ENCODE measurements at regions not wholly inside any gene's neighbourhood (a gene's known extent, or its start where the extent isn't known, plus 50 kb on each side); places are given as distances from the start of the nearest gene placed in this dataset.
"Not testable (repeated sequence)": the region's sequence is repeated elsewhere in the genome, so short reads cannot be mapped to it uniquely, and the experiment has no call there.

GRCh38 chr1:65568285-65568684 is 147.8 kb downstream of the LEPR start:
- Mint-ChIP-seq H3K9me3 (no peaks in the 10 kb centered on the region), H3K36me3 (ENCODE audit: insufficient read depth) (no peaks in the 10 kb centered on the region), H3K4me3 (no peak overlapping the region), H3K4me1 (no peaks in the 10 kb centered on the region), H3K27me3 (no peaks in the 10 kb centered on the region), H3K27ac (ENCODE audit: low read depth) (no peak overlapping the region)
- no peak for ATAC-seq (replicated peaks; ENCODE audit: extremely low read depth, poor library complexity, severe bottlenecking)
- no peak for DNase-seq (ENCODE audit: low spot score in 2 of 2)

- Mint-ChIP-seq H3K27me3 (no peaks in the 10 kb centered on the region), H3K9me3 (no peaks in the 10 kb centered on the region), H3K27ac (ENCODE audit: low read depth) (no peak overlapping the region), H3K4me1 (no peaks in the 10 kb centered on the region), H3K4me3 (no peak overlapping the region), H3K36me3 (ENCODE audit: insufficient read depth) (no peaks in the 10 kb centered on the region)
- ATAC-seq (replicated peaks; ENCODE audit: extremely low read depth, poor library complexity, severe bottlenecking): no peak
- no peak for DNase-seq (ENCODE audit: low spot score in 2 of 2)
Measured at GRCh38 chr1:65572701-65573421, 152.4 kb downstream of the LEPR start.

- Mint-ChIP-seq H3K27ac (ENCODE audit: low read depth) (no peak overlapping the region), H3K27me3 (peaks cover 10% of the 10 kb centered on the region), H3K4me1 (no peaks in the 10 kb centered on the region), H3K36me3 (ENCODE audit: insufficient read depth) (no peaks in the 10 kb centered on the region), H3K4me3 (no peak overlapping the region), H3K9me3 (no peaks in the 10 kb centered on the region)
- DNase-seq (ENCODE audit: low spot score in 2 of 2) (no peak), ATAC-seq (replicated peaks; ENCODE audit: extremely low read depth, poor library complexity, severe bottlenecking) (no peak)
Measured at GRCh38 chr1:65577278-65577677, 156.8 kb downstream of the LEPR start.

DNA sequence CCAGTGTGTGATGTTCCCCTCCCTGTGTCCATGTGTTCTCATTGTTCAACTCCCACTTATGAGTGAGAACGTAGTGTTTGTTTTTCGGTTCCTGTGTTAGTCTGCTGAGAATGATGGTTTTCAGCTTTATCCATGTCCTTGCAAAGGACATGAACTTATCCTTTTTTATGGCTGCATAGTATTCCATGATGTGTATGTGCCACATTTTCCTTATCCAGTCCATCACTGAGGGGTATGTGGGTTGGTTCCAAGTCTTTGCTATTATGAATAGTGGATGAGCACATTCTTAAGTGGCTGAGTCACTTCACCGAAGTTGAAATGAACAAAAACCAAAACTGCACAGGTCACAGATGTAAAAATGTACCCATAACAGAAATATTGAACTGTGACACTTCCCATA is 157.5 kb downstream of the LEPR start:
- ATAC-seq (replicated peaks; ENCODE audit: extremely low read depth, poor library complexity, severe bottlenecking); DNase-seq (ENCODE audit: low spot score in 2 of 2); H3K4me3 Mint-ChIP-seq; H3K36me3 Mint-ChIP-seq (ENCODE audit: insufficient read depth); H3K9me3 Mint-ChIP-seq; H3K4me1 Mint-ChIP-seq; H3K27ac Mint-ChIP-seq (ENCODE audit: low read depth): not testable (repeated sequence)
- peaks cover 17% of the 10 kb centered on the region for H3K27me3 Mint-ChIP-seq

- Mint-ChIP-seq H3K4me1 (no peaks in the 10 kb centered on the region), H3K4me3 (no peak overlapping the region), H3K36me3 (ENCODE audit: insufficient read depth) (no peaks in the 10 kb centered on the region), H3K27ac (ENCODE audit: low read depth) (no peak overlapping the region), H3K27me3 (peaks cover 20% of the 10 kb centered on the region), H3K9me3 (no peaks in the 10 kb centered on the region)
- no peak for DNase-seq (ENCODE audit: low spot score in 2 of 2)
- no peak for ATAC-seq (replicated peaks; ENCODE audit: extremely low read depth, poor library complexity, severe bottlenecking)
Measured at GRCh38 chr1:65581119-65581518, 160.7 kb downstream of the LEPR start.

GRCh38 chr1:65584399-65584798 is 163.9 kb downstream of the LEPR start:
- Mint-ChIP-seq H3K4me3 (no peak overlapping the region), H3K27me3 (peaks cover 20% of the 10 kb centered on the region), H3K4me1 (no peaks in the 10 kb centered on the region), H3K36me3 (ENCODE audit: insufficient read depth) (no peaks in the 10 kb centered on the region), H3K27ac (ENCODE audit: low read depth) (no peak overlapping the region), H3K9me3 (no peaks in the 10 kb centered on the region)
- ATAC-seq (replicated peaks; ENCODE audit: extremely low read depth, poor library complexity, severe bottlenecking) (no peak), DNase-seq (ENCODE audit: low spot score in 2 of 2) (no peak)

GRCh38 chr1:65590279-65590678 is 169.8 kb downstream of the LEPR start:
- DNase-seq (ENCODE audit: low spot score in 2 of 2) (no peak), ATAC-seq (replicated peaks; ENCODE audit: extremely low read depth, poor library complexity, severe bottlenecking) (no peak)
- H3K36me3 Mint-ChIP-seq (ENCODE audit: insufficient read depth): no peaks in the 10 kb centered on the region
- H3K4me3 Mint-ChIP-seq: no peak overlapping the region
- H3K4me1 Mint-ChIP-seq: no peaks in the 10 kb centered on the region
- no peaks in the 10 kb centered on the region for H3K9me3 Mint-ChIP-seq
- no peak overlapping the region for H3K27ac Mint-ChIP-seq (ENCODE audit: low read depth)
- no peaks in the 10 kb centered on the region for H3K27me3 Mint-ChIP-seq

DNA sequence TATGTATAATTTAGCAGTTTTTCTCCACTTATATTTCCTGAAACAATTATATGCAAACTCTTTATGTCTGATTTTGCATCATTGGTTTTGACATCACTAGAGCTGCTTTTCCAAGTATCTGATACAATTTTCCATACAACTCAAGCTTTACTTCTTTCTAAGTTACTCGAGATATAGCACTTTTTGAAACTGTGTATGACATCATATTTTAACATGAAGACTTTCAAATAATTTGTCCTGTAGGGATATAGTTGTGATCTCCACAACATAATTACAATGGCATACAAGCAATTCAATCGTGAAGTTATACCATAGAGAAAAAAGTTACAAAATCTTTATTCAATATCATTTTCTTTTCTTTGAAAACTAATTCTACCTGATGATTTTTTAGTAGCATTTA is 173.0 kb downstream of the LEPR start:
- H3K4me1 Mint-ChIP-seq: no peaks in the 10 kb centered on the region
- no peaks in the 10 kb centered on the region for H3K9me3 Mint-ChIP-seq
- no peak for DNase-seq (ENCODE audit: low spot score in 2 of 2)
- H3K27me3 Mint-ChIP-seq: no peaks in the 10 kb centered on the region
- H3K27ac Mint-ChIP-seq (ENCODE audit: low read depth): no peak overlapping the region
- no peak for ATAC-seq (replicated peaks; ENCODE audit: extremely low read depth, poor library complexity, severe bottlenecking)
- H3K4me3 Mint-ChIP-seq: no peak overlapping the region
- H3K36me3 Mint-ChIP-seq (ENCODE audit: insufficient read depth): no peaks in the 10 kb centered on the region

- H3K36me3 Mint-ChIP-seq (ENCODE audit: insufficient read depth): no peaks in the 10 kb centered on the region
- no peaks in the 10 kb centered on the region for H3K27me3 Mint-ChIP-seq
- H3K4me1 Mint-ChIP-seq: no peaks in the 10 kb centered on the region
- DNase-seq (ENCODE audit: low spot score in 2 of 2) (no peak), ATAC-seq (replicated peaks; ENCODE audit: extremely low read depth, poor library complexity, severe bottlenecking) (no peak)
- H3K27ac Mint-ChIP-seq (ENCODE audit: low read depth): no peak overlapping the region
- H3K9me3 Mint-ChIP-seq: no peaks in the 10 kb centered on the region
- H3K4me3 Mint-ChIP-seq: no peak overlapping the region
Measured at GRCh38 chr1:65595724-65596123, 175.3 kb downstream of the LEPR start.

GRCh38 chr1:65596768-65597167 is 176.3 kb downstream of the LEPR start:
- DNase-seq (ENCODE audit: low spot score in 2 of 2) (no peak), ATAC-seq (replicated peaks; ENCODE audit: extremely low read depth, poor library complexity, severe bottlenecking) (no peak)
- Mint-ChIP-seq H3K27me3 (no peaks in the 10 kb centered on the region), H3K27ac (ENCODE audit: low read depth) (no peak overlapping the region), H3K4me1 (no peaks in the 10 kb centered on the region), H3K4me3 (no peak overlapping the region), H3K9me3 (no peaks in the 10 kb centered on the region), H3K36me3 (ENCODE audit: insufficient read depth) (peaks cover 2% of the 10 kb centered on the region)

GRCh38 chr1:65605621-65606020 is 185.2 kb downstream of the LEPR start:
- DNase-seq (ENCODE audit: low spot score in 2 of 2): no peak

GRCh38 chr1:65606426-65606825 is 186.0 kb downstream of the LEPR start:
- Mint-ChIP-seq H3K27me3 (no peaks in the 10 kb centered on the region), H3K4me3 (no peak overlapping the region), H3K4me1 (no peaks in the 10 kb centered on the region), H3K27ac (ENCODE audit: low read depth) (no peak overlapping the region), H3K9me3 (no peaks in the 10 kb centered on the region), H3K36me3 (ENCODE audit: insufficient read depth) (no peaks in the 10 kb centered on the region)
- ATAC-seq (replicated peaks; ENCODE audit: extremely low read depth, poor library complexity, severe bottlenecking) (no peak), DNase-seq (ENCODE audit: low spot score in 2 of 2) (no peak)

More at GRCh38 chr1:65605621-65606020, 185.2 kb downstream of the LEPR start:
- H3K4me1 Mint-ChIP-seq: no peaks in the 10 kb centered on the region
- H3K27me3 Mint-ChIP-seq: no peaks in the 10 kb centered on the region
- H3K4me3 Mint-ChIP-seq: no peak overlapping the region
- H3K27ac Mint-ChIP-seq (ENCODE audit: low read depth): no peak overlapping the region
- H3K36me3 Mint-ChIP-seq (ENCODE audit: insufficient read depth): peaks cover 2% of the 10 kb centered on the region
- H3K9me3 Mint-ChIP-seq: no peaks in the 10 kb centered on the region
- ATAC-seq (replicated peaks; ENCODE audit: extremely low read depth, poor library complexity, severe bottlenecking): no peak

- H3K27me3 Mint-ChIP-seq: no peaks in the 10 kb centered on the region
- H3K27ac Mint-ChIP-seq (ENCODE audit: low read depth): no peak overlapping the region
- DNase-seq (ENCODE audit: low spot score in 2 of 2) (no peak), ATAC-seq (replicated peaks; ENCODE audit: extremely low read depth, poor library complexity, severe bottlenecking) (no peak)
- H3K4me1 Mint-ChIP-seq: no peaks in the 10 kb centered on the region
- no peak overlapping the region for H3K4me3 Mint-ChIP-seq
- H3K9me3 Mint-ChIP-seq: no peaks in the 10 kb centered on the region
- peaks cover 2% of the 10 kb centered on the region for H3K36me3 Mint-ChIP-seq (ENCODE audit: insufficient read depth)
Measured at GRCh38 chr1:65613884-65614283, 178.8 kb upstream of the PDE4B start.
